Tibial artery (tissue), 4 donors: ENCODE measurements at regions not wholly inside any gene's neighbourhood (a gene's known extent, or its start where the extent isn't known, plus 50 kb on each side); places are given as distances from the start of the nearest gene placed in this dataset.
"Not testable (repeated sequence)": the region's sequence is repeated elsewhere in the genome, so short reads cannot be mapped to it uniquely, and the experiment has no call there.

Experiments
- DNase-seq, 2 donors: peaks; one replicate each; pipeline ENCODE4 v3.0.0-alpha.2; 2019
- H3K27ac ChIP-seq, 2 donors: fragments of 200-600 bp; sonication (generic) in 1 of 2; 1 replicate in 1 of 2; 2 replicates in 1 of 2; pipeline ENCODE4 v1.5.1; 2018 to 2019; ENCODE audit warnings: mild to moderate bottlenecking in 1 of 2
- H3K27me3 ChIP-seq, 2 donors: fragments of 200-600 bp; sonication (generic) in 1 of 2; one replicate each; pipeline versions ENCODE4 v1.5.1 to v1.6.0; 2016 to 2019
- H3K36me3 ChIP-seq, 3 donors: fragments of 200-600 bp; sonication (generic) in 2 of 3; one replicate each; pipeline ENCODE4 v1.5.1; 2016 to 2019; ENCODE audit warnings: mild to moderate bottlenecking in 2 of 3
- H3K4me1 ChIP-seq, 4 donors: fragments of 200-600 bp; sonication (generic) in 2 of 4; 1 replicate in 3 of 4; 2 replicates in 1 of 4; pipeline ENCODE4 v1.5.1; 2016 to 2019
- H3K4me3 ChIP-seq, 2 donors: fragments of 200-600 bp; sonication (generic) in 1 of 2; 1 replicate in 1 of 2; 2 replicates in 1 of 2; pipeline ENCODE4 v1.5.1; 2018 to 2019; ENCODE audit warnings: mild to moderate bottlenecking in 2 of 2
- H3K9me3 ChIP-seq, 3 donors: fragments of 200-600 bp; sonication (generic) in 1 of 3; one replicate each; pipeline ENCODE4 v1.5.1; 2016 to 2019
- CTCF ChIP-seq, 2 experiments: fragments of 200-600 bp in 1 of 2; fragments of 450-650 bp in 1 of 2; IDR thresholded peaks; one replicate each; pipeline ENCODE4 v1.5.1; 2017 to 2019; ENCODE audit warnings: antibody characterized with exemption in 2 of 2, mild to moderate bottlenecking in 1 of 2, moderate library complexity in 1 of 2
- intact Hi-C: fragments of 100-400 bp; cut with DNase I; formaldehyde crosslinking; loops from one replicate; pipeline ENCODE4 v1.15.0; 2023; ENCODE audit warnings: low total_unique reads

GRCh38 chr5:20335978-20336377 lies 348.0 kb upstream of the CDH18 start:
- no peak for DNase-seq
- Histone ChIP-seq H3K27ac (no peak overlapping the region), H3K4me3 (no peak overlapping the region), H3K36me3 (no peaks in the 10 kb centered on the region), H3K9me3 (no peaks in the 10 kb centered on the region), H3K4me1 (no peaks in the 10 kb centered on the region), H3K27me3 (no peaks in the 10 kb centered on the region)
- no peak for TF ChIP-seq CTCF (IDR thresholded peaks at IDR 0.05)
- intact Hi-C loops = no loop called here

- Histone ChIP-seq H3K27ac (no peak overlapping the region), H3K4me1 (no peaks in the 10 kb centered on the region), H3K4me3 (no peak overlapping the region), H3K9me3 (no peaks in the 10 kb centered on the region), H3K27me3 (no peaks in the 10 kb centered on the region), H3K36me3 (no peaks in the 10 kb centered on the region)
- TF ChIP-seq CTCF (IDR thresholded peaks at IDR 0.05) = no peak
- DNase-seq = no peak
- intact Hi-C loops = no loop called here
These were observed 343.8 kb upstream of the CDH18 start for GRCh38 chr5:20331826-20332225.

- Histone ChIP-seq H3K36me3 (no peaks in the 10 kb centered on the region), H3K27me3 (no peaks in the 10 kb centered on the region), H3K27ac (no peak overlapping the region), H3K9me3 (no peaks in the 10 kb centered on the region), H3K4me1 (no peaks in the 10 kb centered on the region), H3K4me3 (no peak overlapping the region)
- intact Hi-C loops = no loop called here
- TF ChIP-seq CTCF (IDR thresholded peaks at IDR 0.05) = no peak
- DNase-seq = no peak
These were observed 335.3 kb upstream of the CDH18 start for GRCh38 chr5:20323323-20323722.

GRCh38 chr5:20307391-20307790 lies 319.4 kb upstream of the CDH18 start:
- Histone ChIP-seq H3K4me3 (no peak overlapping the region), H3K4me1 (no peaks in the 10 kb centered on the region), H3K27me3 (no peaks in the 10 kb centered on the region), H3K9me3 (peaks cover 0 to 7% (median 6%) of the 10 kb centered on the region in 3 donors), H3K36me3 (no peaks in the 10 kb centered on the region), H3K27ac (no peak overlapping the region)
- no peak for TF ChIP-seq CTCF (IDR thresholded peaks at IDR 0.05)
- intact Hi-C loops = no loop called here
- DNase-seq = no peak

GRCh38 chr5:20305463-20305862 lies 317.5 kb upstream of the CDH18 start:
- no peak for DNase-seq
- Histone ChIP-seq H3K27me3 (no peaks in the 10 kb centered on the region), H3K36me3 (no peaks in the 10 kb centered on the region), H3K4me3 (no peak overlapping the region), H3K27ac (no peak overlapping the region), H3K4me1 (no peaks in the 10 kb centered on the region), H3K9me3 (peaks cover 0 to 6% (median 0%) of the 10 kb centered on the region in 3 donors)
- intact Hi-C loops = no loop called here
- TF ChIP-seq CTCF (IDR thresholded peaks at IDR 0.05) = no peak

GRCh38 chr5:20304570-20304969 lies 316.6 kb upstream of the CDH18 start:
- DNase-seq, H3K27me3 ChIP-seq, H3K36me3 ChIP-seq, H3K27ac ChIP-seq, intact Hi-C loops, H3K4me3 ChIP-seq, H3K9me3 ChIP-seq, H3K4me1 ChIP-seq: not testable (repeated sequence)
